HG03558 (cell line): ENCODE measurements at regions not wholly inside any gene's neighbourhood (a gene's known extent, or its start where the extent isn't known, plus 50 kb on each side); places are given as distances from the start of the nearest gene placed in this dataset.
A peak's percentile ranks its signal among the peaks of the same experiment; 100 is the strongest.

Experiments used
- ATAC-seq: cut with Tn5 transposase; IDR thresholded peaks from one replicate; pipeline ENCODE4 v1.9.1; 2021; ENCODE audit warnings: moderate number of reproducible peaks; ENCODE audit not compliant: unreplicated experiment; ENCODE audit errors: extremely low read depth

GRCh38 chr5:93891491-93892480 is 150.4 kb upstream of the POU5F2 start:
- no peak for ATAC-seq

DNA sequence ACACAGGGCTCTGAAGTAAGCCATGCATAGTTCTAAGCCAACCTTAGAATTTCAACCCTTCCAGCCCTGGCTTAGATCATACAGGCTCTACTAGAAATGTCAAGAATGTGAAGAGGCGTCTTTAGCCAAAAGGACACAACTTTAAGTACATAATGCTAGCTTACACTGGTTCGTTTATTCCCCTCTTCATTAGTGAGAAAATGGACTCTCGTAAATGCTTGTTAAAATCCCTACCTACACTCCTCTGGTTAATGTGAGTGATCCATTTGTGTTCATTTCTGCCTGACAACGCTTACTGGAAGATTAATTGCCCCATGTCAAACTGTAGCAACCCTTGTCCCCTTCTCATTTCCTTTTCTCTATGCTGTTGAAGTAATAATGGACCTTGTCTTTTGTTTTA is 149.3 kb upstream of the POU5F2 start:
- no peak for ATAC-seq

GRCh38 chr5:93887678-93888077 is 146.3 kb upstream of the POU5F2 start:
- no peak for ATAC-seq

- no peak for ATAC-seq
These were observed 145.5 kb upstream of the POU5F2 start for GRCh38 chr5:93886917-93887361.

GRCh38 chr5:93886098-93886806 is 144.9 kb upstream of the POU5F2 start:
- ATAC-seq, result no peak

GRCh38 chr5:93884254-93884653 is 142.9 kb upstream of the POU5F2 start:
- no peak for ATAC-seq

DNA sequence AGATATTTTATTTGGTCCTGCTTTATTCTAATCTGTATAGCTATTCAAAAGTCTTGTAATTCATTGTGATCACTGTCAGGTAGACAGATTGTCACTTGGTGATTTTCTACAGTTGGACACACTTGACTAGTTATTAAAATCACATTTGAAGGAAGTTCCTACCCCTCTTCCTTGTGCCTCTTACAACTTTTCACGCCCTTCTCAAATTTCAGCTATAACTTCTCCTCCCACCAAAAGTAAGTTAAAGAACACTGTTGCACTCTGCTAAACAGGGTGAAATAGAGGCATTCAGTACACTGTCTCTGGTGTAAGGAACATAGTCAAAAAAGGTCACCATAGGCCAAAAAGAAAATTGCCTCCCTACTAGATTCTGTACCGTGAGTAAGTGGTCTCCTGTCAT is 142.1 kb upstream of the POU5F2 start:
- no peak for ATAC-seq

DNA sequence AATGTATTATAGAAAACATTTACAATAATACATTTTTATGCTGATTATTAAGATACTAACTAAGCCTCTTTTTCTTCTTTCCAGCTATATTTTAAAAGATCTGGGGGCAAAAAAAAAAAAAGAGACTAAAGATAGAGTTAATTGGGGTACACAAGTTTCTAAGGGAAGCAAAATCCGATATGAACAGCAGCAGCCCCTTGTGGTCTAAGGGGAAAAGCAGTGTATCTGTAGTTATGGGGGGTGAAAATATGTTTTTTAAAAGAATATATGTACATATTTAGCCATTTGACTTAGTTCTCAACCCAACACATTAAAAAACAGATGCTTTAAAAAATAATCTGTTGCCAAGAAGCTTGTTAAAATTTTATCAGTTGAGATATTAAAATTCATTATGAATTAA is 134.3 kb upstream of the POU5F2 start:
- ATAC-seq, result no peak

DNA sequence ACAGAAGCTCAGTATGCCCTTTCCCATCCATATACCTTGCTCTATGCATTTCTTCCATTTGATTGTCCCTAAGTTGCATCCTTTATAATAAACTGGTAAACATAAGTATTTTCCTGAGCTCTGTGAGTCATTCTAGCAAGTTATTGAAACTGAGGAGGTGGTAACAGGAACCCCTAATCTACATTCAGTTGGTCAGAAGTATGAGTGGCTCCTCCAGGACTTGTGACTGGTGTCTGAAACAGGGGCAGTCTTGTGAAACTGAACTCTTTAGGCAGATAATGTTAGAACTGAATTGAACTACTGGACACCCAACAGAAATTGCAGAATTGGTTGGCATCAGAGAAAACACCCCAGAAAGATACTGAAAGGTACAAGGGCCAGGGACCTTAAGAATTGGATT is 133.1 kb upstream of the POU5F2 start:
- ATAC-seq, result peak; percentile 48

DNA sequence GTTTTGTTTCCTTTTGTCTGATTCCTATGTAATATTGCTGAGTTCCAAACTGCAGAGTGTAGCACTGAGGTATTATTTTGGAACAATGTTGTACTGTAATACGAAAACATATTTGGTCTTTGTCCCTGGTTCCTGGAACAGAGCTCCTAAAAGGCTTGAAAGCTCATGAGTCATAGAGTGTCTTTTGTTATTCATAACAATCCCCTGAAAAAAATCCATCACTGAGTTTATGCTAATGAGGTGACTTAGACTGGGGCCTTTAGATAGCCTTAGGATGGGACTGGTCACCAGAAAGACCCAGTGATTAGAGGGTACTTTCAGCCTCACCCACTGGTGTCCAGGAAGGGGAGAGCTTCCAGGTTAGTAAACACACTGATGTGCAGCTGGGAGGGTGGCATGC is 132.7 kb upstream of the POU5F2 start:
- ATAC-seq, result peak; percentile 78

GRCh38 chr5:93873211-93873736 is 131.9 kb upstream of the POU5F2 start:
- ATAC-seq, result no peak

GRCh38 chr5:93870649-93871048 is 129.2 kb upstream of the POU5F2 start:
- ATAC-seq, result no peak

GRCh38 chr5:93868851-93869250 is 127.5 kb upstream of the POU5F2 start:
- ATAC-seq, result no peak

DNA sequence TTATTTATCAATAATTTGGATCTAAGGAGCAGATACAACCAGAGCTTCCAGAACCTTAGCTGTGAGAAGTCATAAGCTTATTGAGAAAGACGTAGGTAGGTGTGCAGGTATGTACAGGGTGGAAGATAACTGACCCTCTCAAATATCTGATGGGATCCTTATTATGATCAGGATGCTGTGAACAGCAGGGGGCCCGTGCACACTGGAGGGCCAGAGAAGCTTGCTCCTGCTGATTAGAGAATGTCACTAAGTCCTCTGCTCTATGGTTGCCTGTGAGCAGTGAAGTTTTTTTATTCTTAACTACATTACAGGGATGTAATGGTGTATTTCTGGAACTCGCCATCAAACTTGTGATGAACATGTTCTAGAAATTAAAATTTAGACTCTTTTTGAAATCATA is 108.9 kb upstream of the POU5F2 start:
- no peak for ATAC-seq

DNA sequence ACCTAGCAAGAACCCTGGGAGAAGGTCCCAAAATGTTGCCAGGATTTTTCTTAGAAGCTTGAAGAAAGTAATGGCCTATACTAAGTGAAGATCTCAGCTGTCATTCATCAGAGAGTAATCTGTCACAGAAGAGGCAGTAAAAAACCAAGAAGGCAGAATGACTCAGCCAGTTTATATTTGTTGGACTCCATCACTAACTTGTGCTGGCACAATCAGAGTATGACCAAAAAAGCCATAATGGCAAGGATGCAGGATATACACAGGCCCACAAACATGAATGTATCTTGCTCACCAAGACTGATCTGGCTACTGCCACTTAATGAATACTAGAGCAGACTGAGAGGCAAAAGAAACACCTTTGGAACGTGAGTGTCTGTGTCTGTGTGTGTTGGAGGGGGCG is 104.0 kb upstream of the POU5F2 start:
- ATAC-seq, result no peak

DNA sequence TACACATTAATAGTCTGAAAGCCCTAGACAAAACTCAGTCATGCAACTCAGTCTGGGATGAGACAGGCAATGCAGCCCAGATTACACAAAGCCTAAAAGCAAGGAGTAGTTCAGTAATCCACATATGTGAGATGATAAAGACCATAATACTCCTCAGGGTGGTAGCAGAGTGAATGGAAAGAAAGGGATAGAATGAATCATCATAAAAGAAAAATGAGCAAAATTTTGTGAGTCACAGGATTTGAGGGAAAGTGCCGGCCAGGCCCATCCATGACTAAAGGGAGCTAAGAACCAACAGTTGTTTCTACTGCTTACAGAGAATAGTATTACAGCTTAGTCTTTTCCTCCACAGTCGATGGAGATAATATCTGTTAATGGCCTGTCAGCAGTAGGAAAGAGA is 90.0 kb upstream of the POU5F2 start:
- ATAC-seq, result no peak

DNA sequence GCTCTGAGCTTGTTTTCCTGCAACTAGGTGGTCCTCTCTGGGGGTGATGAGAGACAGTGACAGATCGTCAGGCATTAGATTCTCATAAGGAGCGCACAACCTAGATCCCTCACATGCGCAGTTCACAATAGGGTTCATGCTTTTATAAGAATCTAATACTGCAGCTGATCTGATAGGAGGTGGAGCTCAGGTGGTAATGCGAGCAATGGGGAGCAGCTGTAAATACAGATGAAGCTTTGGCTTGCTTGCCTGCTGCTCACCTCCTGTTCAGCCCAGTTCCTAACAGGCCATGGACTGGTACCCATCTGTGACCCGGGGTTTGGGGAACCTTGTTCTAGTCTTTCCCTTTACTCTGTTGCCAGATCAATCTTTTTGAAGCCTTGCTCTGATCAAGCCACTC is 89.5 kb upstream of the POU5F2 start:
- no peak for ATAC-seq

DNA sequence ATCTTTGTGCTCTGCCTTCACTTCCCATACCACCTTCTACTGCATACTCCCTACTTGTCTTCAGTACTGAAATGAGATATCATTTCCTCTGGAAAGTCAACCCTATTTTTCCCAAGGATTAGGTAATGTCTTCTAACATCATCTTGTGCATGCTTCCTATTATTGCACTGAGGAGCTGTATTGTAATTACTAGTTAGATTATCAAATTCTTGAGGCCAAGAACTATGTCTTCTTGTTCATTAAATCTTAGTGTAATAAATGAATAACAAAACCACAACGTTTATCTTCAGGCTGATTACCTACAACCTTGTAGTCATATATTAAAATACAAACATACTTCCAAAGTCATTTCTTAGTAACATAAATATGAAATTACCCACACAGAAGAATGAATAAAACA is 87.9 kb upstream of the POU5F2 start:
- no peak for ATAC-seq

- ATAC-seq, result no peak
These were observed 80.6 kb upstream of the POU5F2 start for GRCh38 chr5:93821891-93822415.

DNA sequence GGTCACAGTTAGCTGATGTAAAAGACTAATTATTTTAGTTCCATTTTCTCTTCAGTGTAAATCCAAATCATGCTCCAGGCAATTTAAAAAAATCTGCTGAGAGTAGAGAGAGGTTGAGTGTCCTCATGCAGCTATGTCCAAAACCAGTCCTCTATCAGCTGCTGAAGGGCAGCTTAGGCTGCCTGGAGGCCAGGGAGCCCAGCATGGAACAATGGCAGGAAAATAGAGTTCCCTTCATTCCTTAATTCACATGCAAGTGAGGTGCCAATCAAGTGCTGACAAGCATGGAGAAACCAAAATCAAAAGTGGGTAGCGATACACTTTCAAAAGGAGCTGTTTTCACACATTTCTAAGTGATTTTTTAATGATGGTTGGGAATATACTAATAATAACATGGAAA is 78.3 kb upstream of the POU5F2 start:
- ATAC-seq, result no peak

DNA sequence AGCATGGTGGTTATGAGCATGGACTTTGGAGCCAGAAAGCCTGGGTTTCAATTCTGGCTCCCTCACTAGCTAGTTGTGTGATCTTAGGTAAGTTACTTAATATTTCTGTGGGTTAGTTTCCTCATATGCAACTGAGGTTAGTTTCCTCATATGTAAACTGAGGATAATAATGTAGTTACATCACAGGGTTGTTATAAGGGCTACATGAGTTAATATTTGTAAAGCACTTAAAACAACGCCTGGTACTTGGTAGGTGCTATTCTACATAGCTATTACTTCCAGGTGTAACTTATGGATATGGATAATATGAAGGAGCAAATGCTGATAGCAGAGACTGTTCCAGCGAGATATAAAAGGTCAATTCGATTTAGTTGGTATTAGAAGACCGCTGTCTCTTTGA is 69.4 kb upstream of the POU5F2 start:
- no peak for ATAC-seq
